ENCODE measurements at regions not wholly inside any gene's neighbourhood (a gene's known extent, or its start where the extent isn't known, plus 50 kb on each side); places are given as distances from the start of the nearest gene placed in this dataset.

DNA sequence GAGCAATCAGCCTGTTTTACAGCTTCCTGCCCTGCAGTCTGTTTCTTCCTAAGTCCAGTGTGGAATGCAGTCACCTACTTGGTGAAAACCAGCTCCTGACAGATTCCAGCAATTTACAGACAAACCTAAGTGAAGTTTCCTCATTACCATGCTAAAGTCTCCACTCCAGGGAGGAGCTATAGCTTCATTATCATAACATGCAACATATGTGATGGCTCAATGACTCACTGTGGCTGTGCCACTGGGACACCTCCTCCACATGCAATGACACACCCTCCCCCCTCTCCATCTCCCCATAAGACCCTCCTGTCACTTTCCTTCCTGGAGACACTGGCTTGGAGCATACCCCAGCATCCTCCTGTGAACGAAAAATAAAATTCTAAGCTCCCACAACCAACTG lies 125.2 kb downstream of the MAP3K21 start:
- Histone ChIP-seq H3K27me3 (ENCODE audit: control insufficient read depth in 2 of 2, insufficient read depth in 1 of 2, low read length in 1 of 2) (no peaks in the 10 kb centered on the region), H3K4me1 (ENCODE audit: control insufficient read depth in 2 of 2, insufficient read depth in 2 of 2, low read length in 2 of 2) (no peaks in the 10 kb centered on the region), H3K4me3 (ENCODE audit: low read length in 2 of 2) (no peak overlapping the region), H3K9me3 (ENCODE audit: control insufficient read depth in 2 of 2, insufficient read depth in 1 of 2, low read length in 1 of 2) (no peaks in the 10 kb centered on the region), H3K36me3 (ENCODE audit: control insufficient read depth in 2 of 2, insufficient read depth in 2 of 2, low read length in 1 of 2) (no peaks in the 10 kb centered on the region), H3K27ac (ENCODE audit: low read depth in 1 of 2, low read length in 1 of 2) (no peak overlapping the region)
- no peak for DNase-seq (ENCODE audit: low read depth in 6 of 9, low spot score in 9 of 9)
- WGBS = 72% methylated on average over 1 of the region's 1 CpG

DNA sequence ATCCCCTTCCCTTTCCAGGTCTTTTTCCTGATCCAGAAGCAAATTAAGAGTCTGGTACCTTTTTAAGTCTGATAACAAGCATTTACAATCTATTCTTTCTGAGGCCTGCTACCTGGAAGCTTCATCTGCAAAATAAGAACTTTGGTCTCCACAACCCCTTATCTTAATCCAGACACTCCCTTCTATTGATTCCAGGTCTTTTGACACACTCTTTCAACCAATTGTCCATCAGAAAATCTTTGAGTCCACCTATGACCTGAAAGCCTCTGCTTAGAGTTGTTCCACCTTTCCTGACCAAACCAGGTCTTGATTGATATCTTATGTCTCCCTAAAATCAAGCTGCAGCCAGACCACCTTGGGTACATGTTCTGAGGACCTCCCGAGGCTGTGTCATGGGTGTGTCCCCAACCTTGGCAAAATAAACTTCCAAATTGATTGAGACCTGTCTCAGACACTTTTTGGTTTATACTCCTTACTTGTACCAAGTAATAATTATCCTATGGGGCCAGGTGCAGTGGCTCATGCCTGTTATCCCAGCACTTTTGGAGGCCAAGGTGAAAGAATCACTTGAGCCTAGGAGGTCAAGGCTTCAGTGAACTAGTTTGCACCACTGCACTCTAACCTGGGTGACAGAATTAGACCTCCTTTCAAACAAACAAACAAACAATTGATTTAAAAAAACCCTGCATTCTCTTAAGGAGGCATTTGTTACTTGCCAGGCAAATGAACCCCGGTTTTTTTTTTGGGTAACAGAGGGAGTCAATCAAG lies 126.1 kb downstream of the MAP3K21 start:
- no peaks in the 10 kb centered on the region for H3K36me3 ChIP-seq (ENCODE audit: control insufficient read depth in 2 of 2, insufficient read depth in 2 of 2, low read length in 1 of 2)
- no peak overlapping the region for H3K27ac ChIP-seq (ENCODE audit: low read depth in 1 of 2, low read length in 1 of 2)
- no peaks in the 10 kb centered on the region for H3K9me3 ChIP-seq (ENCODE audit: control insufficient read depth in 2 of 2, insufficient read depth in 1 of 2, low read length in 1 of 2)
- H3K4me3 ChIP-seq (ENCODE audit: low read length in 2 of 2) = no peak overlapping the region
- WGBS = 88% methylated on average over 2 of the region's 2 CpGs
- H3K27me3 ChIP-seq (ENCODE audit: control insufficient read depth in 2 of 2, insufficient read depth in 1 of 2, low read length in 1 of 2) = no peaks in the 10 kb centered on the region
- DNase-seq (ENCODE audit: low read depth in 6 of 9, low spot score in 9 of 9) = no peak
- H3K4me1 ChIP-seq (ENCODE audit: control insufficient read depth in 2 of 2, insufficient read depth in 2 of 2, low read length in 2 of 2) = no peaks in the 10 kb centered on the region

DNA sequence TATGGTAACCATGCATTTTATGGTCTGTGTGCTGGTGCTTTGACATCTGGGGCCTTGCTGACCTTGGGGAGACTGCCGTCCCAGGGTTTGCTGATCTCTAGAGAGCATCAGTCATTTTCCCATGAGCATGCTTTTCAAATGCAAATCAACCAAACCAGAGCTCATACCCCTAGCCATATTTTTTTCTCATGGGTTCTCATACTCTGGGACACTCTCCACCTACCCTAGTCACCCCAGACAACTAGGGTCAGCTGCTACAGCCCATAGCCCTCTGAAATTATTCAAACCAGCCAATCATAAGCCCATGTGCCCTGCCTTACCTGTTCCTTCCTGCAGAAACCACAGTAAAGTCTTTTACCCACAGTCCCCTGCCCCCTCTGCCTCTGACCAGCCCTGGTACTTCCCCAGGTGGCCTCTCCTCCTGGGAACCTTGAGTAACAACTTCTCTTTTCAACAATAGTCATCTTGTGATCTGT lies 132.0 kb downstream of the MAP3K21 start:
- Histone ChIP-seq H3K27ac (ENCODE audit: low read depth in 1 of 2, low read length in 1 of 2) (no peak overlapping the region), H3K4me1 (ENCODE audit: control insufficient read depth in 2 of 2, insufficient read depth in 2 of 2, low read length in 2 of 2) (no peaks in the 10 kb centered on the region), H3K9me3 (ENCODE audit: control insufficient read depth in 2 of 2, insufficient read depth in 1 of 2, low read length in 1 of 2) (no peaks in the 10 kb centered on the region), H3K4me3 (ENCODE audit: low read length in 2 of 2) (no peak overlapping the region), H3K36me3 (ENCODE audit: control insufficient read depth in 2 of 2, insufficient read depth in 2 of 2, low read length in 1 of 2) (no peaks in the 10 kb centered on the region), H3K27me3 (ENCODE audit: control insufficient read depth in 2 of 2, insufficient read depth in 1 of 2, low read length in 1 of 2) (no peaks in the 10 kb centered on the region)
- 98% methylated on average over 1 of the region's 1 CpG for WGBS
- no peak for DNase-seq (ENCODE audit: low read depth in 6 of 9, low spot score in 9 of 9)

DNA sequence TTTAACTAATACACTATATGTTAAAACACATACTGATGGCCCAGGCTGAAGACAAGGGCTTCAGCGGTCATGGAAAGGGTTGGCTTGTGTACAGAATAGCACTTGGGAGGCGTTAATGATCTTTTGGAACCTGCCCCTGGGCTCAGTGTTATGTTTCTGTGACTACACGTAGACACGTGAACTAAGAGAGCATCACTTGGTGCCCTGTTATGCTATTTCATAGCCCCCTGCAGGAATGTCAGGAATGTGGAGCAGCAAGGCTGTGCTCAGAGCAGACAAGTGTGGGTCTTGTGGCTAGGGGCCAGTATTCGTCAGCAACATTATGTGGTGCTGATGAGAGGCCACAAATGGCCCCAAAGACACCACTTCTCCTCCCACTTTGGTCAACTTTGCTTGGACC lies 132.4 kb downstream of the MAP3K21 start:
- Histone ChIP-seq H3K27ac (ENCODE audit: low read depth in 1 of 2, low read length in 1 of 2) (no peak overlapping the region), H3K9me3 (ENCODE audit: control insufficient read depth in 2 of 2, insufficient read depth in 1 of 2, low read length in 1 of 2) (no peaks in the 10 kb centered on the region), H3K4me1 (ENCODE audit: control insufficient read depth in 2 of 2, insufficient read depth in 2 of 2, low read length in 2 of 2) (no peaks in the 10 kb centered on the region), H3K27me3 (ENCODE audit: control insufficient read depth in 2 of 2, insufficient read depth in 1 of 2, low read length in 1 of 2) (no peaks in the 10 kb centered on the region), H3K4me3 (ENCODE audit: low read length in 2 of 2) (no peak overlapping the region), H3K36me3 (ENCODE audit: control insufficient read depth in 2 of 2, insufficient read depth in 2 of 2, low read length in 1 of 2) (no peaks in the 10 kb centered on the region)
- WGBS = 71% methylated on average over 5 of the region's 5 CpGs
- no peak for DNase-seq (ENCODE audit: low read depth in 6 of 9, low spot score in 9 of 9)

DNA sequence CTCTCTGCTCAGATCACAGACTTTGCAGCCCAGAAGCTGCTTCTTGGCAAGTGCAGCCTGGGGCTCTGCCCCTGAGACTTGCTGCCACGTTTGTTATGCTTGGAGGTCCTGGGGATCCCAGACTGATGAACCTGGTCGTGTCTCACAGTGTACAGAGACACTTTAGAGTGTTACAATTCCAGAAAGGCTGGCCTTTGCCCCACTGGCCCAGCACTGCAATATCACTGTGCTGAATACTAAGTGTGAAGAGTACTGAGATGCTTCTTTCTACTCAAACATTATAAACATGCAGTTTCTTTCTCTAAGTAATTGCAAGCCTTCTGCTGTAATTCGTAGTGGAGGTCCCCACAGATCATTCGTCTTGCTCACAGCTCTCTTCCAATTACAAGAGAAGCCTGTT lies 133.2 kb downstream of the MAP3K21 start:
- H3K27ac ChIP-seq (ENCODE audit: low read depth in 1 of 2, low read length in 1 of 2) = no peak overlapping the region
- H3K36me3 ChIP-seq (ENCODE audit: control insufficient read depth in 2 of 2, insufficient read depth in 2 of 2, low read length in 1 of 2) = no peaks in the 10 kb centered on the region
- H3K4me1 ChIP-seq (ENCODE audit: control insufficient read depth in 2 of 2, insufficient read depth in 2 of 2, low read length in 2 of 2) = no peaks in the 10 kb centered on the region
- DNase-seq (ENCODE audit: low read depth in 6 of 9, low spot score in 9 of 9) = no peak
- H3K27me3 ChIP-seq (ENCODE audit: control insufficient read depth in 2 of 2, insufficient read depth in 1 of 2, low read length in 1 of 2) = no peaks in the 10 kb centered on the region
- 78% methylated on average over 4 of the region's 4 CpGs for WGBS
- H3K9me3 ChIP-seq (ENCODE audit: control insufficient read depth in 2 of 2, insufficient read depth in 1 of 2, low read length in 1 of 2) = no peaks in the 10 kb centered on the region
- H3K4me3 ChIP-seq (ENCODE audit: low read length in 2 of 2) = no peak overlapping the region

DNA sequence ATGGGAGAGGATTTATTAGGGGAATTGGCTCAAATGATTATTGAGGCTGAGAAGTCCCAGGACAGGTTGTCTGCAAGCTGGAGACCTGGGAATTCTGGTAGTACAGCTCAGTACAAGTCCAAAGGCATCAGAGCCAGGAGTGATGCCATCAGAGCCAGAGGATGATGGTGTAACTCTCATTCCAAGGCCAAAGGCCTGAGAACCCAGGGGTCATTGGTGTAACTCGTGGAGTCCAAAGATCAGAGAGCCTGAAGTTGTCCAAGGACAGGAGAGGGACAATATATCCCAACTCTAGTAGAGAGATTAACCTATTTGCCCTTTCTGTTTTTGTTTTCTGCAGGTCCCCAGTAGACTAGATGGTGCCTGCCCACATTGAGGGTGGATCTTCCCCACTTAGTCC lies 134.3 kb downstream of the MAP3K21 start:
- no peak for DNase-seq (ENCODE audit: low read depth in 6 of 9, low spot score in 9 of 9)
- 80% methylated on average over 1 of the region's 1 CpG for WGBS
- Histone ChIP-seq H3K4me3 (ENCODE audit: low read length in 2 of 2) (no peak overlapping the region), H3K27ac (ENCODE audit: low read depth in 1 of 2, low read length in 1 of 2) (no peak overlapping the region), H3K36me3 (ENCODE audit: control insufficient read depth in 2 of 2, insufficient read depth in 2 of 2, low read length in 1 of 2) (no peaks in the 10 kb centered on the region), H3K4me1 (ENCODE audit: control insufficient read depth in 2 of 2, insufficient read depth in 2 of 2, low read length in 2 of 2) (no peaks in the 10 kb centered on the region), H3K9me3 (ENCODE audit: control insufficient read depth in 2 of 2, insufficient read depth in 1 of 2, low read length in 1 of 2) (no peaks in the 10 kb centered on the region), H3K27me3 (ENCODE audit: control insufficient read depth in 2 of 2, insufficient read depth in 1 of 2, low read length in 1 of 2) (no peaks in the 10 kb centered on the region)

DNA sequence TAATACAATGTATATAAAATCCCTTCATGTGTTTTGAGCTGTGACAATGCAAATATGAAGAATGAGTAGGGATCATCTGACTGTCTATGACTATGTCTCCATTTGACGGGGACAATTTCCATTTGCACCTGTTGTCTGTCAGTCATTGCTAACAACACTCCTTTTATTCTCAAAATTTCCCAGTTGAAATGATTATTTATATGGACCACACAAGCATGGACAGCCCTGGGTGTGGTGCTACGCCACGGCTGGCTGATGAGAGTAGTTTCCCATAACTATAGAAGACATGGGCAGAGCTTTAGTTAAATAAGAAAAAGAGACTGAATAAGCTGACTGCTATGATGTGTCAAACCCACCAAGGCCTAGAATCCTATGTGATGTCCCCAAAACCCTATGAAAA lies 135.8 kb downstream of the MAP3K21 start:
- DNase-seq (ENCODE audit: low read depth in 6 of 9, low spot score in 9 of 9) = no peak
- no peaks in the 10 kb centered on the region for H3K36me3 ChIP-seq (ENCODE audit: control insufficient read depth in 2 of 2, insufficient read depth in 2 of 2, low read length in 1 of 2)
- no peak overlapping the region for H3K4me3 ChIP-seq (ENCODE audit: low read length in 2 of 2)
- no peaks in the 10 kb centered on the region for H3K27me3 ChIP-seq (ENCODE audit: control insufficient read depth in 2 of 2, insufficient read depth in 1 of 2, low read length in 1 of 2)
- H3K9me3 ChIP-seq (ENCODE audit: control insufficient read depth in 2 of 2, insufficient read depth in 1 of 2, low read length in 1 of 2) = no peaks in the 10 kb centered on the region
- H3K4me1 ChIP-seq (ENCODE audit: control insufficient read depth in 2 of 2, insufficient read depth in 2 of 2, low read length in 2 of 2) = no peaks in the 10 kb centered on the region
- WGBS = 94% methylated on average over 3 of the region's 3 CpGs
- H3K27ac ChIP-seq (ENCODE audit: low read depth in 1 of 2, low read length in 1 of 2) = no peak overlapping the region

DNA sequence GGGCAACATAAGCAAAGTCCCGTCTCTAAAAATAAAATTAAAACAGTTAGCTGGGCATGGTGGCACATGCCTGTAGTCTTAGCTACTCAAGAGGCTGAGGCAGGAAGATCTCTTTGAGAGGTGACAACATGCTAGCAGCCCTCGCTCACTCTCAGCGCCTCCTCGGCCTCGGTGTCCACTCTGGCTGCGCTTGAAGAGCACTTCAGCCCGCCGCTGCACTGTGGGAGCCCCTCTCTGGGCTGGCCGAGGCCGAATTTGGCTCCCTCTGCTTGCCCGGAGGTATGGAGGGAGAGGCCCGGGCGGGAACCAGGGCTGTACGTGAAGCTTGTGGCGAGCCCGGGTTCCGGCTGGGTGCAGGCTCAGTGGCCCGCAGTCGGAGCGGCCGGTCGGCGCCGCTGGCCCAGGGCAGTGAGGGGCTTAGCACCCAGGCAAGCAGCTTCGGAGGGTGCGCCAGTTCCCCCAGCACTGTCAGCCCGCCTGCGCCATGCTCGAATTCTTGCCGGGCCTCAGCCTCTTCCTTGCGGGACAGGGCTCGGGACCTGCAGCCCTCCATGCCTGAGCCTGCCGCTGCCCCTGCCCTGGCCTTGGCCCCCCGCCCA lies 138.3 kb downstream of the MAP3K21 start:
- DNase-seq (ENCODE audit: low read depth in 6 of 9, low spot score in 9 of 9) = no peak
- H3K4me1 ChIP-seq (ENCODE audit: control insufficient read depth in 2 of 2, insufficient read depth in 2 of 2, low read length in 2 of 2) = no peaks in the 10 kb centered on the region
- H3K27ac ChIP-seq (ENCODE audit: low read depth in 1 of 2, low read length in 1 of 2) = no peak overlapping the region
- no peaks in the 10 kb centered on the region for H3K9me3 ChIP-seq (ENCODE audit: control insufficient read depth in 2 of 2, insufficient read depth in 1 of 2, low read length in 1 of 2)
- WGBS = 94% methylated on average over 34 of the region's 34 CpGs
- H3K27me3 ChIP-seq (ENCODE audit: control insufficient read depth in 2 of 2, insufficient read depth in 1 of 2, low read length in 1 of 2) = no peaks in the 10 kb centered on the region
- H3K4me3 ChIP-seq (ENCODE audit: low read length in 2 of 2) = no peak overlapping the region
- H3K36me3 ChIP-seq (ENCODE audit: control insufficient read depth in 2 of 2, insufficient read depth in 2 of 2, low read length in 1 of 2) = no peaks in the 10 kb centered on the region

DNA sequence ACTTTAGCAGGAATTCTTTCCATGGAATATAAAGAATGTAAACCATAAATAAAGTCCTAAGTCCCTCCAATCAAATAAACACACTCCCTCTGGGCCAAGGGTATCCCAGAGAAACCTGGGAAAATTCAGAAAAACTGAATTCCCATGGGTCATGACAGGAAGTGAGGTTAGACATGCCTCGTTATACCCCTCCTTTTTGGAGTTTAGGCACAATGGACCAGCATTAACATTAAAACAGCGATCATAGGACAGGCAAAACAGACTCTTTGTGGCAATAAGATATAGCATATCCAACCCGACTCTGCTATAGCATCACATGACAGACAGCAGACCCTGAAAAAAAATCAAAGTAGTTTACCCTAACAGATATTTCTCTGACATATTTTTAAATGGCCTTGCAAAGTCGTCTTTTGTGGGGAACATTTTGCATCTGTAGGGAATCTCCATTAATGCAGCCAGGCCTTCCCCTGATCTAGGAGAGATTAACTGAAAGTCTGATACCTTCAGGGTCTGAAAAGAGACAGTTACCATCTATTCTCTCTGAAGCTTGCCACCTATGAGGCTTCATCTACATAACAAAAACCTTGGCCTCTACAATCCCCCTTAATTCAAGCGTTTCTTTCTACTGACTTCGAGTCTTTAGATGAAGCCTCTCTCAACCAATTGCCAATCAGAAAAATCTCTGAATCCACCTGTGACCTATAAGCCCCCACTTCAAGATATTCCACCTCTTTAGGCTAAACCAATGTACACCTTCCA lies 143.0 kb upstream of the KCNK1 start:
- 71% methylated on average over 6 of the region's 6 CpGs for WGBS
- Histone ChIP-seq H3K27me3 (ENCODE audit: control insufficient read depth in 2 of 2, insufficient read depth in 1 of 2, low read length in 1 of 2) (no peaks in the 10 kb centered on the region), H3K4me3 (ENCODE audit: low read length in 2 of 2) (no peak overlapping the region), H3K9me3 (ENCODE audit: control insufficient read depth in 2 of 2, insufficient read depth in 1 of 2, low read length in 1 of 2) (no peaks in the 10 kb centered on the region), H3K36me3 (ENCODE audit: control insufficient read depth in 2 of 2, insufficient read depth in 2 of 2, low read length in 1 of 2) (no peaks in the 10 kb centered on the region), H3K4me1 (ENCODE audit: control insufficient read depth in 2 of 2, insufficient read depth in 2 of 2, low read length in 2 of 2) (no peaks in the 10 kb centered on the region), H3K27ac (ENCODE audit: low read depth in 1 of 2, low read length in 1 of 2) (no peak overlapping the region)
- DNase-seq (ENCODE audit: low read depth in 6 of 9, low spot score in 9 of 9) = no peak
